ENCODE measurements at regions not wholly inside any gene's neighbourhood (a gene's known extent, or its start where the extent isn't known, plus 50 kb on each side); places are given as distances from the start of the nearest gene placed in this dataset.

DNA sequence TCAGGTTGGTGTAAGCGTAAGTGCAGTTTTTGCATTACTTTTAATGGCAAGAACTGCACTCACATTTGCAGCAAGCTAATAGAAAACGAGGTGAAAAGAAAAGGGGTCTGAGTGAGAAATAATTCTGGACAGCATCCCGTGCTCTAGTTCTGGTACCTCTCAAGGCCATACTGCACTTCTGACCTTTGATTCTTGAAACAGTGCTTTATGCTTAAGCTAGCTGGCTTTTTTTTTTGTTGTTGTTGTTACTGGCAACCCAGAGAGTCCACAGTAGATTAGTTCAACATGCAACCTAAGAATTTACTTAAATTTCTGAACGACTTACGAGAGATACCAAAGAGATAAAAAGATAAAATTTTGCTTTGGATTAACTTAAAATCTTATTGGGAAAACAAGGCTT is 75.2 kb upstream of the PRKD1 start:
- TF ChIP-seq POLR2A (IDR thresholded peaks at IDR 0.05) = no peak
- TF ChIP-seq, protein P1, sequence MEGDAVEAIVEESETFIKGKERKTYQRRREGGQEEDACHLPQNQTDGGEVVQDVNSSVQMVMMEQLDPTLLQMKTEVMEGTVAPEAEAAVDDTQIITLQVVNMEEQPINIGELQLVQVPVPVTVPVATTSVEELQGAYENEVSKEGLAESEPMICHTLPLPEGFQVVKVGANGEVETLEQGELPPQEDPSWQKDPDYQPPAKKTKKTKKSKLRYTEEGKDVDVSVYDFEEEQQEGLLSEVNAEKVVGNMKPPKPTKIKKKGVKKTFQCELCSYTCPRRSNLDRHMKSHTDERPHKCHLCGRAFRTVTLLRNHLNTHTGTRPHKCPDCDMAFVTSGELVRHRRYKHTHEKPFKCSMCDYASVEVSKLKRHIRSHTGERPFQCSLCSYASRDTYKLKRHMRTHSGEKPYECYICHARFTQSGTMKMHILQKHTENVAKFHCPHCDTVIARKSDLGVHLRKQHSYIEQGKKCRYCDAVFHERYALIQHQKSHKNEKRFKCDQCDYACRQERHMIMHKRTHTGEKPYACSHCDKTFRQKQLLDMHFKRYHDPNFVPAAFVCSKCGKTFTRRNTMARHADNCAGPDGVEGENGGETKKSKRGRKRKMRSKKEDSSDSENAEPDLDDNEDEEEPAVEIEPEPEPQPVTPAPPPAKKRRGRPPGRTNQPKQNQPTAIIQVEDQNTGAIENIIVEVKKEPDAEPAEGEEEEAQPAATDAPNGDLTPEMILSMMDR (IDR thresholded peaks at IDR 0.05) = no peak
- TF ChIP-seq POLR2AphosphoS5 (IDR thresholded peaks at IDR 0.05) = no peak
- no peak for TF ChIP-seq EP300 (IDR thresholded peaks at IDR 0.05)

Data from upper lobe of left lung (tissue), 4 donors.